Hematopoietic multipotent progenitor cell treated with erythropoietin and hydrocortisone succinate and interleukin-3 and kit ligand, for 17 days (in vitro differentiated cells): ENCODE measurements at regions not wholly inside any gene's neighbourhood (a gene's known extent, or its start where the extent isn't known, plus 50 kb on each side); places are given as distances from the start of the nearest gene placed in this dataset.

ENCODE experiments used
- DNase-seq: peaks from one replicate; pipeline ENCODE4 v3.0.0-alpha.2; 2015; ENCODE audit warnings: low spot score

GRCh38 chr1:14190508-14190907, 408.0 kb upstream of the KAZN start:
- DNase-seq, result no peak

- DNase-seq, result no peak
Observed at GRCh38 chr1:14194511-14194910, 404.0 kb upstream of the KAZN start.

GRCh38 chr1:14205066-14205465, 393.4 kb upstream of the KAZN start:
- no peak for DNase-seq

GRCh38 chr1:14215151-14215550, 383.3 kb upstream of the KAZN start:
- no peak for DNase-seq

- no peak for DNase-seq
Observed at GRCh38 chr1:14217384-14217783, 381.1 kb upstream of the KAZN start.

GRCh38 chr1:14220324-14220723, 378.2 kb upstream of the KAZN start:
- no peak for DNase-seq

- DNase-seq, result no peak
Observed at GRCh38 chr1:14220811-14221210, 377.7 kb upstream of the KAZN start.

- no peak for DNase-seq
Observed at GRCh38 chr1:14222086-14222485, 376.4 kb upstream of the KAZN start.

GRCh38 chr1:14228677-14229076, 369.8 kb upstream of the KAZN start:
- no peak for DNase-seq

- no peak for DNase-seq
Observed at GRCh38 chr1:14233510-14233909, 365.0 kb upstream of the KAZN start.

GRCh38 chr1:14236097-14236496, 362.4 kb upstream of the KAZN start:
- no peak for DNase-seq

- DNase-seq, result no peak
Observed at GRCh38 chr1:14238472-14239307, 359.8 kb upstream of the KAZN start.

- no peak for DNase-seq
Observed at GRCh38 chr1:14240265-14240664, 358.2 kb upstream of the KAZN start.

GRCh38 chr1:14242123-14242522, 356.4 kb upstream of the KAZN start:
- no peak for DNase-seq

GRCh38 chr1:14242870-14243269, 355.6 kb upstream of the KAZN start:
- no peak for DNase-seq

GRCh38 chr1:14245954-14246353, 352.5 kb upstream of the KAZN start:
- no peak for DNase-seq

- DNase-seq, result no peak
Observed at GRCh38 chr1:14246471-14246870, 352.0 kb upstream of the KAZN start.

- DNase-seq, result no peak
Observed at GRCh38 chr1:14247666-14248065, 350.8 kb upstream of the KAZN start.

GRCh38 chr1:14251871-14252270, 346.6 kb upstream of the KAZN start:
- no peak for DNase-seq

- DNase-seq, result no peak
Observed at GRCh38 chr1:14253676-14254075, 344.8 kb upstream of the KAZN start.

- DNase-seq, result no peak
Observed at GRCh38 chr1:14254251-14254650, 344.2 kb upstream of the KAZN start.

- DNase-seq, result no peak
Observed at GRCh38 chr1:14255233-14255632, 343.3 kb upstream of the KAZN start.

GRCh38 chr1:14255711-14256110, 342.8 kb upstream of the KAZN start:
- DNase-seq, result no peak

GRCh38 chr1:14259191-14259757, 339.2 kb upstream of the KAZN start:
- no peak for DNase-seq
